Neural crest cell (in vitro differentiated cells): ENCODE measurements at regions not wholly inside any gene's neighbourhood (a gene's known extent, or its start where the extent isn't known, plus 50 kb on each side); places are given as distances from the start of the nearest gene placed in this dataset.

Source experiments
- DNase-seq: peaks from one replicate; pipeline ENCODE4 v3.0.0; 2021; ENCODE audit warnings: low read depth, mixed read lengths, low spot score
- H3K27ac Mint-ChIP-seq: one replicate; pipeline ENCODE4 v1.8.0; 2021; ENCODE audit warnings: mild to moderate bottlenecking, mixed read lengths; ENCODE audit not compliant: unreplicated experiment
- H3K27me3 Mint-ChIP-seq: 2 replicates; pipeline ENCODE4 v1.8.0; 2021; ENCODE audit warnings: low read depth, mild to moderate bottlenecking, mixed read lengths
- H3K36me3 Mint-ChIP-seq: 2 replicates; pipeline ENCODE4 v1.8.0; 2021; ENCODE audit warnings: low read depth, mild to moderate bottlenecking, mixed read lengths
- H3K4me1 Mint-ChIP-seq: 2 replicates; pipeline ENCODE4 v1.8.0; 2021; ENCODE audit warnings: mixed read lengths
- H3K4me3 Mint-ChIP-seq: one replicate; pipeline ENCODE4 v1.8.0; 2021; ENCODE audit warnings: mild to moderate bottlenecking, mixed read lengths
- H3K9me3 Mint-ChIP-seq: 2 replicates; pipeline ENCODE4 v1.8.0; 2021; ENCODE audit warnings: mixed read lengths
- CTCF ChIP-seq: fragments of 200-600 bp; sonication (generic); conservative IDR thresholded peaks from 2 replicates; pipeline ENCODE4 v1.5.0; 2021; ENCODE audit warnings: antibody characterized with exemption, mild to moderate bottlenecking

DNA sequence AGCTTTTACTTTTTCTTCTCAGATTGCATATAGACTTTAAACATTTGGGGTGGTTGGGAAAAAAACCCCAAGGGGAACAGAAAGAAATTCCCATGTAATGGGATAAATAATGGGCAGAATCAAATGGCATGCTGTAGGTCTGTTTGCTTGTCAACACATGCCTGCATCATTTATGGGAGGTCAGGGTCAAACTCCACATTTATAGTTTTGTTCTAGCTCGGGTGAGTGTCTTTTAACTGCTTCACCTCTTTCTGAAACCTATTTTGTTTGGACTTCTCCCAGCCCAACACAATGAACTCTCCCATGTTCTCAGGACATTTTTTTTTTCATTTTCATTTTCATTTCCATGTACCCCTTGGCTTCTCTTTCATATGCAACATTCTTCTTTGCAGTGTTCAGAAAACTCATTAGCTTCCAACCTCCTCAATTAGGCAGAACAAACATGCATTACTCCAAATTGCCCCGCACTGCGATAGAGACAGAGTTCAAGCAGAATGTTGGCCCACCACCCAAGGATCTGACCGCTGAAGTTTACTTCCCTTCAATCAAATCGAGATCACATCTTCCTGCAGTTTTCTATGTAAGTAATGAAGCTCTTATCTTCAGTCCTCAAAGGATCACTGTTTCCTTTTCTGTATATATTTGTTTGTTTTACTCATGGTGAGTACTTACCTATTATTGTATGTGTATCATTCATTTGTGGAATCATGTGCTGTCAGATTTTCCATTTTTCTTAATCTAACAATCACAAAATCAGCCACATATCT is 354.6 kb downstream of the ZSWIM6 start:
- H3K4me1 Mint-ChIP-seq: peaks cover 14% of the 10 kb centered on the region
- no peak overlapping the region for H3K27ac Mint-ChIP-seq
- no peak for DNase-seq
- H3K4me3 Mint-ChIP-seq: no peak overlapping the region
- no peaks in the 10 kb centered on the region for H3K27me3 Mint-ChIP-seq
- no peak for TF ChIP-seq CTCF
- H3K9me3 Mint-ChIP-seq: no peaks in the 10 kb centered on the region
- no peaks in the 10 kb centered on the region for H3K36me3 Mint-ChIP-seq

GRCh38 chr5:61687371-61687770 is 355.3 kb downstream of the ZSWIM6 start:
- no peak overlapping the region for H3K4me3 Mint-ChIP-seq
- DNase-seq: no peak
- peaks cover 14% of the 10 kb centered on the region for H3K4me1 Mint-ChIP-seq
- H3K27ac Mint-ChIP-seq: no peak overlapping the region
- no peaks in the 10 kb centered on the region for H3K36me3 Mint-ChIP-seq
- peaks cover 3% of the 10 kb centered on the region for H3K9me3 Mint-ChIP-seq
- no peaks in the 10 kb centered on the region for H3K27me3 Mint-ChIP-seq
- TF ChIP-seq CTCF: no peak

- TF ChIP-seq CTCF: no peak
- DNase-seq: no peak
- Mint-ChIP-seq H3K4me3 (no peak overlapping the region), H3K9me3 (peaks cover 6% of the 10 kb centered on the region), H3K27ac (no peak overlapping the region), H3K27me3 (no peaks in the 10 kb centered on the region), H3K36me3 (no peaks in the 10 kb centered on the region), H3K4me1 (peaks cover 10% of the 10 kb centered on the region)
These were observed 357.2 kb downstream of the ZSWIM6 start for GRCh38 chr5:61689153-61689846.

DNA sequence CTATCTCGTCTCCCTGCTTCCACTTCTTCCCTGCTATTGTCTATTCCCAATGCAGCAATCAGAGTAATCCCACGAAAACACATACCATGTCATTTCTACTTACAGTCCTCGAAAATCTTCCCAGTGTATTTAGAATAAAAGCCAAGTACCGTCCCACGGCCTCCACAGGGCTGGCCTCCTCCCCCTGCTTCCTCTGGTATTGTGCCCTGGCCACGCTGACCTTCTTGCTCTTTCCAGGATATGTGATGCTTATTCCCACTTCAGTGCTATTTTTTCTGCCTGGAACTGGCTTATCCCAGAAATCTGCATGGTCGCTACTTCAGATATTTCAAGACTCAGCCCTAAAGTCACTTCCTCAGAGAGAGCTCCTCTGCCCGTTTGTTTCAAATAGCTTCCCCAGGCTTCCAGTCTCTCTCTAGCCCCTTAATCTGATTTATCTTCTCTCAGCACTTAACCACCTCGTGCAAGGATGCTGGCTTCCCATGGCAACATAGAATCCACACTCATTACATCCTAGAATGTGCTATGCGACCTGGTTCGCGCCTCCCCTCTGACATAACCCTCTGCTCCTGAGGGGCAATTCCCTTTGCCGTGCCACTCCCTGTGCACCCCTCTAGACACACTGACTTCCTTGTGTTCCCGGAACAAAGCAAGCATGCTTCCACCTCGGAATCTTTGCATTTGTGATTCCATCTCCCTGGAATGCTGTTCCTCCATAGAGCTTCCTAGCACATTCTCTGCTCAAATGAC is 365.9 kb downstream of the ZSWIM6 start:
- H3K4me3 Mint-ChIP-seq: no peak overlapping the region
- peaks cover 24% of the 10 kb centered on the region for H3K4me1 Mint-ChIP-seq
- H3K36me3 Mint-ChIP-seq: no peaks in the 10 kb centered on the region
- H3K9me3 Mint-ChIP-seq: peaks cover 2% of the 10 kb centered on the region
- H3K27ac Mint-ChIP-seq: peak overlapping the region; percentile 22
- H3K27me3 Mint-ChIP-seq: no peaks in the 10 kb centered on the region
- TF ChIP-seq CTCF: no peak
- DNase-seq: no peak

- no peak overlapping the region for H3K27ac Mint-ChIP-seq
- H3K4me1 Mint-ChIP-seq: peaks cover 35% of the 10 kb centered on the region
- TF ChIP-seq CTCF: no peak
- no peak overlapping the region for H3K4me3 Mint-ChIP-seq
- no peaks in the 10 kb centered on the region for H3K27me3 Mint-ChIP-seq
- H3K36me3 Mint-ChIP-seq: no peaks in the 10 kb centered on the region
- no peak for DNase-seq
- H3K9me3 Mint-ChIP-seq: no peaks in the 10 kb centered on the region
These were observed 370.0 kb downstream of the ZSWIM6 start for GRCh38 chr5:61701877-61702602.
